ENCODE measurements at regions not wholly inside any gene's neighbourhood (a gene's known extent, or its start where the extent isn't known, plus 50 kb on each side); places are given as distances from the start of the nearest gene placed in this dataset.
"Not testable (repeated sequence)": the region's sequence is repeated elsewhere in the genome, so short reads cannot be mapped to it uniquely, and the experiment has no call there.

- no peak overlapping the region for H3K4me3 ChIP-seq (ENCODE audit: low read depth, poor library complexity, severe bottlenecking)
- 55 to 58% methylated on average over 5 of the region's 5 CpGs for whole genome bisulfite sequencing, 2 donors
- intact Hi-C loops (cut with DNase I; ENCODE audit: low total_unique reads), result no loop called here
- no peak for TF ChIP-seq CTCF (IDR thresholded peaks at IDR 0.05)
- no peak for TF ChIP-seq POLR2A (IDR thresholded peaks at IDR 0.05)
- DNase-seq (ENCODE audit: low spot score in 2 of 2), result no peak
Measured at GRCh38 chr20:43830883-43831282, 83.8 kb upstream of the TOX2 start.

- 65 to 70% methylated on average over 6 of the region's 6 CpGs for WGBS, 2 donors
- TF ChIP-seq POLR2A (IDR thresholded peaks at IDR 0.05) (no peak), CTCF (IDR thresholded peaks at IDR 0.05) (no peak)
- intact Hi-C loops (cut with DNase I; ENCODE audit: low total_unique reads), result no loop called here
- no peak overlapping the region for H3K4me3 ChIP-seq (ENCODE audit: low read depth, poor library complexity, severe bottlenecking)
- DNase-seq (ENCODE audit: low spot score in 2 of 2), result peak in 1 of 2 donors; percentile 66
Measured at GRCh38 chr20:43829951-43830690, 84.5 kb upstream of the TOX2 start.

DNA sequence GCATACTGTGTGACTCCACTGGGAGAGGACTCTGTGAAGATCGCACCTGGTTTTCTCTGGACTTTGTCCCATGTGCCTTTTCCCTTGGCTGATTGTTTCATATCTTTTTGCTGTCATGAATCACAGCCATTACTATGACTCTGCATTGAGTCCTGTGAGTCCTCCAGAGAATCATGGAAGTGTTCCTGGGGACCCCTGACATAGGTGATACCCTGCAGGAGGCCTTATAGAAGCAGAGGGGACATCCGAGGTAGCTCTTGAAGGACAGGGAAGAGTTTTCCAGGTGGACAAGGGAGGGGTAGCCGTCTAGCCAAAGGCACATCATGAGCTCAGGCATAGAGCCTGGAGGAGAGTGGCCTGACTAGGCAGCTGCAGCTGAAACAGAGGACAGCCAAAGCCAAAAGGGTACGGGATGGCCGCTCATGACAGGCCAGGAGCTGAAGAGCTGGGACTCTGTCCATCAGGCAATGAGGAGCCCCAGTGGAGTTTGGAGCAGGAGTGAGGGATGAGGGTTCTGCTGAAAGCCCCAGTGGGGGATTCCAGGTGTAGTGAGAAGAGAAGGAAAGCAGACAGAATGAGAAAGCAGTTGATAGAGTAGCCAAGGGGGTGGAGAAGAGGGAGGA lies 86.6 kb upstream of the TOX2 start:
- H3K4me3 ChIP-seq (ENCODE audit: low read depth, poor library complexity, severe bottlenecking), result no peak overlapping the region
- WGBS, 2 donors, result 73 to 86% methylated on average over 5 of the region's 5 CpGs
- intact Hi-C loops (cut with DNase I; ENCODE audit: low total_unique reads), result no loop called here
- TF ChIP-seq POLR2A (IDR thresholded peaks at IDR 0.05), result no peak
- DNase-seq (ENCODE audit: low spot score in 2 of 2), result no peak

GRCh38 chr20:43826943-43827342 lies 87.7 kb upstream of the TOX2 start:
- 67 to 68% methylated on average over 5 of the region's 5 CpGs for WGBS, 2 donors
- H3K4me3 ChIP-seq (ENCODE audit: low read depth, poor library complexity, severe bottlenecking); DNase-seq (ENCODE audit: low spot score in 2 of 2); intact Hi-C loops (cut with DNase I; ENCODE audit: low total_unique reads): not testable (repeated sequence)

DNA sequence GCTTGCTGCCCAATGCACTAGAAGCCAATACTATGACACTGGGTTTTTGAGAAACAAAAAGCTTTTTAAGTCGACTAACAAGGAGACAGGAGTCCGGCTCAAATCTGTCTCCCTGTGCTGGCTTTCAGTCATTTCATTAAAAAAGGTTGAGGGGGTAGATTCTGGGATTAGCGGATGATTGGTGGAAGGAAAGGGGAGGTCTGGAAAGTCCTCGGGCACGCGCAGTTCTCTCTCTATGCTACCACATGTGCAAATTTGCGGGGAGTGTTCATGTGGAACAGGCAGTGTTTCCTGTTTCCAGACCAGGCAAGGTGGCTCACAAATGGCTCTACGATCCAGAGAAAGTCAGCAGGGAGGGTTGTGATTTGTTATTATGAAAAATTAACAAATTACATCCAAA lies 89.1 kb upstream of the TOX2 start:
- DNase-seq (ENCODE audit: low spot score in 2 of 2), result no peak
- TF ChIP-seq CTCF (IDR thresholded peaks at IDR 0.05) (no peak), POLR2A (IDR thresholded peaks at IDR 0.05) (no peak)
- H3K4me3 ChIP-seq (ENCODE audit: low read depth, poor library complexity, severe bottlenecking), result no peak overlapping the region
- WGBS, 2 donors, result 44 to 56% methylated on average over 8 of the region's 8 CpGs
- intact Hi-C loops (cut with DNase I; ENCODE audit: low total_unique reads), result no loop called here

DNA sequence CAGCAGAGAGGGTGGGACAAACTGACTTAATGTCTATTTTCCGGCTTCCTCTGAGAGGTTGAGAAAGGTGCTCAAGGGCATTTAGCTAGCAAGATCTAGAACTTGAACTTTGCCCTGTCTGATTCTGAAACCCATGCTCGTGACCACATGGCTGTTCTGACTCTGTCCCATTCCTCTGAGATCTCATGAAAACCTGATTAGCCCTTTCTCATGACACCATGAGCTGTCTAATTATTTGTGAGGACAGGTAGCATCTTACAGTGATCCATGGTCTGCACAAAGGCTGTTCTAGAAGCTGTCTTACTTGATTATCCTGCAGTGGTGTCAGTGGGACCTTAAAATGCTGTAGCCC lies 89.6 kb upstream of the TOX2 start:
- intact Hi-C loops (cut with DNase I; ENCODE audit: low total_unique reads), result no loop called here
- no peak overlapping the region for H3K4me3 ChIP-seq (ENCODE audit: low read depth, poor library complexity, severe bottlenecking)
- DNase-seq (ENCODE audit: low spot score in 2 of 2), result no peak
- 40 to 58% methylated on average over 2 of the region's 2 CpGs for WGBS, 2 donors
- TF ChIP-seq POLR2A (IDR thresholded peaks at IDR 0.05) (no peak), CTCF (IDR thresholded peaks at IDR 0.05) (no peak)
